ENCODE measurements at regions not wholly inside any gene's neighbourhood (a gene's known extent, or its start where the extent isn't known, plus 50 kb on each side); places are given as distances from the start of the nearest gene placed in this dataset.
"Not testable (repeated sequence)": the region's sequence is repeated elsewhere in the genome, so short reads cannot be mapped to it uniquely, and the experiment has no call there.

- DNase-seq (ENCODE audit: low read depth in 4 of 4, low spot score in 3 of 4): not testable (repeated sequence)
These were observed 51.0 kb upstream of the CDYL start for GRCh38 chr6:4725136-4725760.

GRCh38 chr6:4724727-4725126 lies 51.5 kb upstream of the CDYL start:
- not testable (repeated sequence) for DNase-seq (ENCODE audit: low read depth in 4 of 4, low spot score in 3 of 4)

- no peak for DNase-seq (ENCODE audit: low read depth in 4 of 4, low spot score in 3 of 4)
These were observed 52.8 kb upstream of the CDYL start for GRCh38 chr6:4723383-4723782.

GRCh38 chr6:4721368-4721767 lies 54.8 kb upstream of the CDYL start:
- DNase-seq (ENCODE audit: low read depth in 4 of 4, low spot score in 3 of 4): not testable (repeated sequence)

GRCh38 chr6:4719491-4719890 lies 56.7 kb upstream of the CDYL start:
- no peak for DNase-seq (ENCODE audit: low read depth in 4 of 4, low spot score in 3 of 4)

GRCh38 chr6:4717856-4718255 lies 58.3 kb upstream of the CDYL start:
- DNase-seq (ENCODE audit: low read depth in 4 of 4, low spot score in 3 of 4): no peak

- no peak for DNase-seq (ENCODE audit: low read depth in 4 of 4, low spot score in 3 of 4)
These were observed 59.1 kb upstream of the CDYL start for GRCh38 chr6:4717124-4717523.

- no peak for DNase-seq (ENCODE audit: low read depth in 4 of 4, low spot score in 3 of 4)
These were observed 61.2 kb upstream of the CDYL start for GRCh38 chr6:4714961-4715501.

- no peak for DNase-seq (ENCODE audit: low read depth in 4 of 4, low spot score in 3 of 4)
These were observed 63.9 kb upstream of the CDYL start for GRCh38 chr6:4712291-4712690.

- no peak for DNase-seq (ENCODE audit: low read depth in 4 of 4, low spot score in 3 of 4)
These were observed 69.2 kb upstream of the CDYL start for GRCh38 chr6:4707011-4707410.

GRCh38 chr6:4705809-4706208 lies 70.4 kb upstream of the CDYL start:
- DNase-seq (ENCODE audit: low read depth in 4 of 4, low spot score in 3 of 4): no peak

GRCh38 chr6:4703382-4703781 lies 72.8 kb upstream of the CDYL start:
- DNase-seq (ENCODE audit: low read depth in 4 of 4, low spot score in 3 of 4): no peak

GRCh38 chr6:4698901-4699659 lies 77.1 kb upstream of the CDYL start:
- no peak for DNase-seq (ENCODE audit: low read depth in 4 of 4, low spot score in 3 of 4)

- no peak for DNase-seq (ENCODE audit: low read depth in 4 of 4, low spot score in 3 of 4)
These were observed 82.8 kb upstream of the CDYL start for GRCh38 chr6:4693173-4693970.

GRCh38 chr6:4692664-4693063 lies 83.5 kb upstream of the CDYL start:
- DNase-seq (ENCODE audit: low read depth in 4 of 4, low spot score in 3 of 4): no peak

GRCh38 chr6:4687989-4688947 lies 87.9 kb upstream of the CDYL start:
- no peak for DNase-seq (ENCODE audit: low read depth in 4 of 4, low spot score in 3 of 4)

GRCh38 chr6:4687656-4687988 lies 88.6 kb upstream of the CDYL start:
- DNase-seq (ENCODE audit: low read depth in 4 of 4, low spot score in 3 of 4): no peak

GRCh38 chr6:4682431-4683097 lies 93.6 kb upstream of the CDYL start:
- DNase-seq (ENCODE audit: low read depth in 4 of 4, low spot score in 3 of 4): no peak

- DNase-seq (ENCODE audit: low read depth in 4 of 4, low spot score in 3 of 4): no peak
These were observed 97.5 kb upstream of the CDYL start for GRCh38 chr6:4678506-4679300.
